Right lobe of liver (tissue), 6 donors: ENCODE measurements at regions not wholly inside any gene's neighbourhood (a gene's known extent, or its start where the extent isn't known, plus 50 kb on each side); places are given as distances from the start of the nearest gene placed in this dataset.

Experiments used
- ATAC-seq, 4 donors: fragments of 200-7000 bp; cut with Tn5 transposase; one replicate each; pipeline ENCODE4 v1.9.1; 2020; ENCODE audit warnings: mild to moderate bottlenecking in 4 of 4, moderate library complexity in 4 of 4
- DNase-seq, 3 donors: peaks; one replicate each; pipeline ENCODE4 v3.0.0-alpha.2; 2020
- H3K27ac ChIP-seq, 3 donors: fragments of 200-600 bp; one replicate each; pipeline ENCODE4 v1.8.0; 2022
- H3K27me3 ChIP-seq, 2 donors: fragments of 200-600 bp; one replicate each; pipeline ENCODE4 v1.8.0; 2022
- H3K36me3 ChIP-seq, 4 donors: fragments of 200-600 bp; sonication (generic) in 1 of 4; one replicate each; pipeline versions ENCODE4 v1.5.1 to v1.8.0; 2017 to 2022; ENCODE audit warnings: control low read depth in 1 of 4
- H3K4me1 ChIP-seq, 4 donors: fragments of 200-600 bp; sonication (generic) in 1 of 4; one replicate each; pipeline versions ENCODE4 v1.5.1 to v1.8.0; 2017 to 2022; ENCODE audit warnings: control low read depth in 1 of 4
- H3K4me3 ChIP-seq, 3 donors: fragments of 200-600 bp; one replicate each; pipeline ENCODE4 v1.8.0; 2022
- H3K9me3 ChIP-seq, 4 donors: fragments of 200-600 bp; sonication (generic) in 1 of 4; one replicate each; pipeline versions ENCODE4 v1.5.1 to v1.8.0; 2017 to 2022; ENCODE audit warnings: control low read depth in 1 of 4
- POLR2A ChIP-seq: fragments of 450-650 bp; IDR thresholded peaks from one replicate; pipeline ENCODE4 v1.6.1; 2017; ENCODE audit warnings: antibody characterized with exemption, mild to moderate bottlenecking
- WGBS: methylation state at CpG from one replicate; pipeline ENCODE4 v1.1.6; 2018; ENCODE audit warnings: low coverage, low lambda C conversion rate; ENCODE audit not compliant: insufficient coverage; ENCODE audit errors: missing lambda C conversion rate; 5-methylcytosine and 5-hydroxymethylcytosine counted together
- intact Hi-C, 2 donors: fragments of 100-400 bp; cut with DNase I; formaldehyde crosslinking; loops; one replicate each; pipeline versions ENCODE4 v1.11.2 to v1.14.1; 2022
- TF ChIP-seq, protein P1 (sequence below), 4 donors: fragments of 200-600 bp in 3 of 4; fragments of 450-650 bp in 1 of 4; IDR thresholded peaks; one replicate each; pipeline versions ENCODE4 v1.5.1 to v1.8.0; 2016 to 2022; ENCODE audit warnings: antibody characterized with exemption in 4 of 4, mild to moderate bottlenecking in 2 of 4
- donor health status: DM: no; HTN: yes; CAD: no.
- donor health status: DM: no; HTN: no; CAD: no.
- donor health status: DM: no; HTN: no; CAD: no.
- donor health status: DM: no; HTN: yes; CAD: no.
- donor health status: DM: no; HTN: yes; CAD: no.

DNA sequence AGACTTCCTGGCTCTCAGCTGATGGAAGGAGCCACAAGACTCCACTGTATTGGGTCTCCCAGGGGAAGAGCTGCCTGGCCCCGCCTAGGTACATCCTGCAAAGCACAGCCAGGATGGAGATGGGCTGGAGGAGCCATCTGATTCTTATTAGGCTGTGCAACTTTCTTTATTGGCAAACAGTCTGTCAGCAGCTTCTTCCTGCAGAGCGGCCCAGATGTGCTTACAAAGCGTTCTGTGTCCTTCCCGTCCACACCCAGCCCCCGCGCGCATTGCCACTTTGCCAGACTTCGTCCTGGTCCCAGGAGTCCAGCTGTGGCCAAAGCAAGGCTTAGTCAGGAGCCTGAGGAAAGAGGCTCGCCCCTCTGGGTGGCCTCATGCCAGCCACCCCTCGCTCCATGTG lies 409.3 kb downstream of the ZNF536 start:
- intact Hi-C loops: loop anchor here (10.0 kb wide), 1 partner anchor 1443 kb away; no protein-coding TSS in a partner anchor
- no peak for ATAC-seq
- Histone ChIP-seq H3K4me1 (no peaks in the 10 kb centered on the region), H3K36me3 (no peaks in the 10 kb centered on the region), H3K4me3 (no peak overlapping the region), H3K27me3 (no peaks in the 10 kb centered on the region), H3K9me3 (no peaks in the 10 kb centered on the region), H3K27ac (no peak overlapping the region)
- no peak for TF ChIP-seq POLR2A
- TF ChIP-seq, protein P1, sequence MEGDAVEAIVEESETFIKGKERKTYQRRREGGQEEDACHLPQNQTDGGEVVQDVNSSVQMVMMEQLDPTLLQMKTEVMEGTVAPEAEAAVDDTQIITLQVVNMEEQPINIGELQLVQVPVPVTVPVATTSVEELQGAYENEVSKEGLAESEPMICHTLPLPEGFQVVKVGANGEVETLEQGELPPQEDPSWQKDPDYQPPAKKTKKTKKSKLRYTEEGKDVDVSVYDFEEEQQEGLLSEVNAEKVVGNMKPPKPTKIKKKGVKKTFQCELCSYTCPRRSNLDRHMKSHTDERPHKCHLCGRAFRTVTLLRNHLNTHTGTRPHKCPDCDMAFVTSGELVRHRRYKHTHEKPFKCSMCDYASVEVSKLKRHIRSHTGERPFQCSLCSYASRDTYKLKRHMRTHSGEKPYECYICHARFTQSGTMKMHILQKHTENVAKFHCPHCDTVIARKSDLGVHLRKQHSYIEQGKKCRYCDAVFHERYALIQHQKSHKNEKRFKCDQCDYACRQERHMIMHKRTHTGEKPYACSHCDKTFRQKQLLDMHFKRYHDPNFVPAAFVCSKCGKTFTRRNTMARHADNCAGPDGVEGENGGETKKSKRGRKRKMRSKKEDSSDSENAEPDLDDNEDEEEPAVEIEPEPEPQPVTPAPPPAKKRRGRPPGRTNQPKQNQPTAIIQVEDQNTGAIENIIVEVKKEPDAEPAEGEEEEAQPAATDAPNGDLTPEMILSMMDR (IDR thresholded peaks at IDR 0.05): no peak
- WGBS: 52% methylated on average over 4 of the region's 10 CpGs
- DNase-seq: no peak

DNA sequence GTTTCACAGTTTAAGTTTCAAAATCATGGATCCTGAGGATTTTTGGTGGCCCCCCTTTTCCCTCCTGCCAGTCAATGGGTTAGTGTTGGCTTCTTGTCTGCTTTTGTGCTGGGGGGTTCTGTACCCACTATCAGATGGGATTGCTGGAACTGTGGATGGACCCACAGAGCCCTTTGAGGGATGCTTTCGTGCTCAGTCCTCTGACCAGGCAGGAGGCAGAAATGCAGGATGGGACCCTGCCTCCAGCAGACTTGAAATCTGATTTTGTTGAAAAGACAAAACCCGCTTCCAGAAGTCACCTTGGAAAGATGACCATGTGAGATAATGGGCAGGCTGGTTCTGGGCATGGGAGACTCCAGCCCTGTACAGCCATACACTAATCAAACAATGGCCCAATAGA lies 408.9 kb downstream of the ZNF536 start:
- DNase-seq (no peak), ATAC-seq (no peak)
- no peaks in the 10 kb centered on the region for H3K36me3 ChIP-seq
- H3K27ac ChIP-seq: no peak overlapping the region
- no peaks in the 10 kb centered on the region for H3K27me3 ChIP-seq
- no peaks in the 10 kb centered on the region for H3K9me3 ChIP-seq
- TF ChIP-seq, protein P1 (IDR thresholded peaks at IDR 0.05): no peak
- no peak for TF ChIP-seq POLR2A
- no peak overlapping the region for H3K4me3 ChIP-seq
- WGBS: 83% methylated on average over 1 of the region's 2 CpGs
- no peaks in the 10 kb centered on the region for H3K4me1 ChIP-seq
- intact Hi-C loops: loop anchor here (10.0 kb wide), 1 partner anchor 1444 kb away; no protein-coding TSS in a partner anchor

DNA sequence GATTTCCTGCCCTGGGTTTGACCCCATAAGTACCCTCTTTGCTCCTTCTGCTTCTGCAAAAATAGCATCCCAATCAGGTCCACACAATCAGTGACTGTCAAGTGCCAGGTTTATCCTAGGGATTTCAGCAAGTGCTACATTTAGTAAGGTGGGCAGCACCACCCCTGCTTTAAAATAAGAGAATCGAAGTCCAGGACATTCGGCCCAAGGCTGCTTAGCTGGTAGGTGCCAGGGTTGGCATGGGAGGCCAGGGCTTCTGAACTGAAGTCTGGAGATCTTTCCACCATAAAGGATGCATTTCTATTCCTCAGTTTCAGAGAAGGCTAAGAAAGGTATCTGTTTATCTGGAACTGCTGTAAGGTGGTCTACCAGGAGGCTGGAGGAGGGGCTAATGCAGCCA lies 408.3 kb downstream of the ZNF536 start:
- no peaks in the 10 kb centered on the region for H3K36me3 ChIP-seq
- no peaks in the 10 kb centered on the region for H3K9me3 ChIP-seq
- no peaks in the 10 kb centered on the region for H3K4me1 ChIP-seq
- no peak for DNase-seq
- no peak overlapping the region for H3K4me3 ChIP-seq
- no peak for ATAC-seq
- H3K27me3 ChIP-seq: no peaks in the 10 kb centered on the region
- 82% methylated on average over 2 of the region's 2 CpGs for WGBS
- H3K27ac ChIP-seq: no peak overlapping the region
- intact Hi-C loops: loop anchor here (10.0 kb wide), 1 partner anchor 1444 kb away; no protein-coding TSS in a partner anchor
- TF ChIP-seq, protein P1 (IDR thresholded peaks at IDR 0.05): no peak
- no peak for TF ChIP-seq POLR2A

DNA sequence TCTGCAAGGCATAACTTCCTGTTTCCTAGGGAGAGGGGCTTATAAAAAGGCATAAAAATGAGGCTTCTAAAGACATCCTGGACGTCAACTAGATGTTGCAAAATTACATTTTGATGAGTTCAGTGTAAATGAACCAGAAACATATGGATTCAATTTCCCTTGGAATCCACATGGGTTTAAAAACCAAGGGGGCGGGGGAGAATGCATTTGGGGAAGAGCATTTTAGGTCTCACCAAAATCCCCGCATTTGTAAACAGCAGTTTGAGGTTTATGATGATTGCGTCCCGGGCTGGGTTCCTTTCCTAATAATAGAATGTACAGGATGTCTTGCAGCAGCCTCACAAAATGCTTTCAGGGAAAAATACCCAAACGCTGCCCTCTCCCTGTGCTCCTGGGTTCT lies 407.8 kb downstream of the ZNF536 start:
- H3K27me3 ChIP-seq: no peaks in the 10 kb centered on the region
- intact Hi-C loops: loop anchor here (10.0 kb wide), 1 partner anchor 1445 kb away; no protein-coding TSS in a partner anchor
- DNase-seq (no peak), ATAC-seq (no peak)
- H3K4me3 ChIP-seq: no peak overlapping the region
- no peak for TF ChIP-seq POLR2A
- TF ChIP-seq, protein P1 (IDR thresholded peaks at IDR 0.05): no peak
- no peak overlapping the region for H3K27ac ChIP-seq
- H3K36me3 ChIP-seq: no peaks in the 10 kb centered on the region
- H3K4me1 ChIP-seq: no peaks in the 10 kb centered on the region
- H3K9me3 ChIP-seq: no peaks in the 10 kb centered on the region
- WGBS: 51% methylated on average over 6 of the region's 6 CpGs
